HFF-Myc (cell line): ENCODE measurements at regions not wholly inside any gene's neighbourhood (a gene's known extent, or its start where the extent isn't known, plus 50 kb on each side); places are given as distances from the start of the nearest gene placed in this dataset.

ENCODE experiments used
- DNase-seq: peaks from one replicate; pipeline ENCODE4 v3.0.0-alpha.2; 2011; ENCODE audit warnings: low read depth; ENCODE audit errors: extremely low read depth
- H3K4me3 ChIP-seq: replicated peaks from 2 replicates; pipeline ENCODE4 v1.5.1; 2011; ENCODE audit warnings: low read depth, mild to moderate bottlenecking, control low read depth, low read length
- TF ChIP-seq, protein P1 (sequence below): IDR thresholded peaks from 2 replicates; pipeline ENCODE4 v1.5.1; 2012; ENCODE audit warnings: mild to moderate bottlenecking, low read depth, low read length, control low read depth; ENCODE audit errors: missing control alignments

DNA sequence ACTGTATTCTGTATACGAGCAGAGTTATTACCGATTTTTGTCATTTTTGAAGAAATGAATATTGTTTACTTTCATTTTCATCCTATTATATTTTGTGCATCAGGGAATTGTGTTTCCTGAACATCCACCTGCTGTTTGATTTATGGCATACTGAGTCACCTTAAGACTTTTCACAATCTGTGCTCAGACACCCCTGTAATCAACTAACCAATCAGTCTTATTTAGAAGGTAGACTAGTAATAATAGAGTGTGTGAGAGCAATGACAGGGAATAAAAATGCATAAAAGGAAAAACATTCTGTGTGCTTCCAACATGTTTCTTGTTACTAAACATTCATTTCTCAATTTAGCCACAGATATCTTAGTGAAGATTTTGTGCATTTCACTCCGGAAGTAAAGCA, 1413.6 kb upstream of the ACO1 start:
- TF ChIP-seq, protein P1, sequence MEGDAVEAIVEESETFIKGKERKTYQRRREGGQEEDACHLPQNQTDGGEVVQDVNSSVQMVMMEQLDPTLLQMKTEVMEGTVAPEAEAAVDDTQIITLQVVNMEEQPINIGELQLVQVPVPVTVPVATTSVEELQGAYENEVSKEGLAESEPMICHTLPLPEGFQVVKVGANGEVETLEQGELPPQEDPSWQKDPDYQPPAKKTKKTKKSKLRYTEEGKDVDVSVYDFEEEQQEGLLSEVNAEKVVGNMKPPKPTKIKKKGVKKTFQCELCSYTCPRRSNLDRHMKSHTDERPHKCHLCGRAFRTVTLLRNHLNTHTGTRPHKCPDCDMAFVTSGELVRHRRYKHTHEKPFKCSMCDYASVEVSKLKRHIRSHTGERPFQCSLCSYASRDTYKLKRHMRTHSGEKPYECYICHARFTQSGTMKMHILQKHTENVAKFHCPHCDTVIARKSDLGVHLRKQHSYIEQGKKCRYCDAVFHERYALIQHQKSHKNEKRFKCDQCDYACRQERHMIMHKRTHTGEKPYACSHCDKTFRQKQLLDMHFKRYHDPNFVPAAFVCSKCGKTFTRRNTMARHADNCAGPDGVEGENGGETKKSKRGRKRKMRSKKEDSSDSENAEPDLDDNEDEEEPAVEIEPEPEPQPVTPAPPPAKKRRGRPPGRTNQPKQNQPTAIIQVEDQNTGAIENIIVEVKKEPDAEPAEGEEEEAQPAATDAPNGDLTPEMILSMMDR, result no peak
- no peak for DNase-seq
- H3K4me3 ChIP-seq, result no peak overlapping the region

- DNase-seq, result no peak
- H3K4me3 ChIP-seq, result no peak overlapping the region
- TF ChIP-seq, protein P1, result no peak
Measured at GRCh38 chr9:30972654-30973053, 1411.8 kb upstream of the ACO1 start.

- DNase-seq, result no peak
- TF ChIP-seq, protein P1, result no peak
Measured at GRCh38 chr9:30977965-30978364, 1406.5 kb upstream of the ACO1 start.

GRCh38 chr9:30982301-30982700, 1402.1 kb upstream of the ACO1 start:
- no peak overlapping the region for H3K4me3 ChIP-seq
- TF ChIP-seq, protein P1, result no peak
- no peak for DNase-seq

More at GRCh38 chr9:30977965-30978364, 1406.5 kb upstream of the ACO1 start:
- H3K4me3 ChIP-seq, result no peak overlapping the region

DNA sequence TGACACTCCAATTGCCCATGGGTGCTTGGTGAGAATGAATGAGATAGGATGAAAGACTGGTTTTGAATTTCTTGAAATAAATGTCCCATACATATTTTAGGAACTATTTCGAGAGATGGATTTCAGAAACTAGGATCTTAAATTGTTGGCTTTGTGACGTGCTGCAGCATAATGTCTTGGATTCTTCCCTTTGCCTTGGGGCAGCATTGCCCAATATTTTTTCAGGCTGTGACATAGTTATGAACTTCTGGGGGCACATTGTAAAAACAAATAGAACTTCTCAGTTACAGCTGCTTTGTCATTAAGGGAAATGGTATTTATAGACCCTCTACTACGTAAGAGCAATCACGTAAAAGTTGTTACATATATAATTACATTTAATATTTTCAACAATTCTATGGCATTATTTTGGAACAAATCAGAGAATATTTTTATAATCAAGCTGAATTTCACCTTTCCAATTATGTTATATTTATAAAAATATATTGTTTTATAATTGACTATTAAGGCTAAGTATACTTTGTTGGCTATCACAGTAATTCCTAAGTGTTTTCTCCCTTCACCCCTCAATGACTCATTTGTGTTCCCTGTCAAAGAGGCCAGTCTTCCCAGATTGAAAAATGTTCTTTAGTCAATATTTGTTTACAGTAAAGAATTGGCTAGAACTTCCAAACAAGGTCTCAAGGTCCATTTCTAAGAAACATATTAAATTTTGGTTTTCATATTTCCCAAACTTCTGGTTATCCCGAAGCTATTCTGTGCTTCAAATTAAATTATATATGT, 1388.3 kb upstream of the ACO1 start:
- no peak for DNase-seq
- no peak overlapping the region for H3K4me3 ChIP-seq
- TF ChIP-seq, protein P1, result no peak

GRCh38 chr9:30996761-30997160, 1387.7 kb upstream of the ACO1 start:
- H3K4me3 ChIP-seq, result no peak overlapping the region
- TF ChIP-seq, protein P1, result no peak
- DNase-seq, result no peak
